CD4-positive, alpha-beta memory T cell (primary cell): ENCODE measurements at regions not wholly inside any gene's neighbourhood (a gene's known extent, or its start where the extent isn't known, plus 50 kb on each side); places are given as distances from the start of the nearest gene placed in this dataset. TPM values are rescaled to one million over a fixed set of nuclear protein-coding genes. Genes with fewer than 3 reads are reported as not detected.

Source experiments
- CTCF ChIA-PET: fragments of 350-600 bp; sonication (Branson Sonifier 250); formaldehyde crosslinking; loops from one replicate; lab custom pipeline; 2021; ENCODE audit warnings: inconsistent platforms; ENCODE audit not compliant: partially characterized antibody; lab: Charles Lee
- POLR2A ChIA-PET: fragments of 350-600 bp; sonication (Branson Sonifier 250); formaldehyde crosslinking; loops from one replicate; lab custom pipeline; 2021; ENCODE audit not compliant: partially characterized antibody; lab: Charles Lee
- DNase-seq, 5 donors: peaks; one replicate each; pipeline versions ENCODE4 v3.0.0 to v3.0.0-alpha.2; 2020 to 2022; ENCODE audit warnings: mixed read lengths in 1 of 5
- H3K27ac ChIP-seq: one replicate; pipeline ENCODE4 v1.7.0; 2013; ENCODE audit warnings: low read depth, low read length
- H3K27me3 ChIP-seq: 2 replicates; pipeline ENCODE4 v1.7.0; 2013; ENCODE audit warnings: mild to moderate bottlenecking, low read length, moderate library complexity; ENCODE audit not compliant: insufficient read depth
- H3K36me3 ChIP-seq: 2 replicates; pipeline ENCODE4 v1.7.0; 2013; ENCODE audit warnings: mild to moderate bottlenecking, low read length, moderate library complexity; ENCODE audit not compliant: insufficient read depth
- H3K4me1 ChIP-seq: 2 replicates; pipeline ENCODE4 v1.7.0; 2013; ENCODE audit warnings: mild to moderate bottlenecking, low read length, moderate library complexity; ENCODE audit not compliant: insufficient read depth
- H3K4me3 ChIP-seq, 2 donors: one replicate each; pipeline ENCODE4 v1.7.0; 2013; ENCODE audit warnings: low read length in 2 of 2, mild to moderate bottlenecking in 1 of 2
- H3K9me3 ChIP-seq, 2 donors: one replicate each; pipeline ENCODE4 v1.7.0; 2013; ENCODE audit warnings: low read length in 2 of 2, control low read depth in 1 of 2; ENCODE audit not compliant: control insufficient read depth in 1 of 2
- H3K27ac Mint-ChIP-seq, 7 donors: one replicate each; pipeline ENCODE4 v1.8.0; 2020 to 2021; ENCODE audit warnings: mixed read lengths in 7 of 7, mild to moderate bottlenecking in 6 of 7, inconsistent platforms in 3 of 7, moderate library complexity in 3 of 7
- H3K27me3 Mint-ChIP-seq, 2 donors: one replicate each; pipeline ENCODE4 v1.8.0; 2020 to 2021; ENCODE audit warnings: mixed read lengths in 2 of 2
- H3K36me3 Mint-ChIP-seq, 2 donors: one replicate each; pipeline ENCODE4 v1.8.0; 2020 to 2021; ENCODE audit warnings: mixed read lengths in 2 of 2, inconsistent platforms in 1 of 2, mild to moderate bottlenecking in 1 of 2
- H3K4me1 Mint-ChIP-seq, 4 donors: one replicate each; pipeline ENCODE4 v1.8.0; 2020 to 2021; ENCODE audit warnings: mixed read lengths in 4 of 4, mild to moderate bottlenecking in 1 of 4
- H3K4me3 Mint-ChIP-seq, 8 donors: one replicate each; pipeline ENCODE4 v1.8.0; 2020 to 2021; ENCODE audit warnings: mixed read lengths in 8 of 8, mild to moderate bottlenecking in 7 of 8, moderate library complexity in 6 of 8, inconsistent platforms in 3 of 8
- H3K9me3 Mint-ChIP-seq, 8 donors: one replicate each; pipeline ENCODE4 v1.8.0; 2020 to 2021; ENCODE audit warnings: mixed read lengths in 8 of 8, mild to moderate bottlenecking in 5 of 8, inconsistent platforms in 3 of 8, moderate library complexity in 1 of 8
- intact Hi-C: fragments of 100-400 bp; cut with micrococcal nuclease; formaldehyde crosslinking; loops from one replicate; pipeline ENCODE4 v1.15.1; 2023
- microRNA-seq: library from miRNA; unstranded; fragments of <30 nt; microRNA quantifications from one replicate; pipeline ENCODE4 v1.2.0, GENCODE V29; 2021; ENCODE audit warnings: borderline replicate concordance, borderline number of aligned reads, borderline microRNAs expressed, mixed read lengths

DNA sequence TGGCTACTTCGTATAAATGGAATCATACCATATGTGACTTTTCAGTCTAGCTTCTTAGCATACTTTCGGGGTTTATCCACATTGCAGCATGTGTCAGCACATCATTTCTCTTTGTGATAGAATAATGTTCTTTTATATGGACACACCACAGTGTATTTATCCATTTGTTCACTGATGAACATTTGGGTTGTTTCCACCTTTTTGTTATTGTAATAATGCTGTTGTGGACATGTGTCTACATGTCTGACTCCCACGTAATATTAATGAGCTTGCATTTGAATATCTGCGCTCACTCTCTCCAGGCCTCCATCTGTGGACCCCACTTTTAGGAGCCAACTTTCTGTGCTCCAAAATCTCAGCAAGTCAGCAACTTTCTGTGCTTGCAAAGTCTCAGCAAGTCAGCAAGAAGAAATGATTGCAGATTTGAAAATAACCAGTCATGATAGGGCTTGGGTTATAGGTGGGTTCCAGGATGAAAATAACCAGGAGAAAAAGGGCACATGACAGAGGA is 53.9 kb upstream of the GALNT18 start:
- Mint-ChIP-seq H3K27me3 (peaks cover 4 to 11% of the 10 kb centered on the region in 2 donors), H3K9me3 (peaks cover 0 to 2% (median 0%) of the 10 kb centered on the region in 8 donors), H3K4me3 (no peak overlapping the region), H3K4me1 (no peaks in the 10 kb centered on the region), H3K36me3 (no peaks in the 10 kb centered on the region), H3K27ac (no peak overlapping the region)
- Histone ChIP-seq H3K27me3 (no peaks in the 10 kb centered on the region), H3K4me1 (no peaks in the 10 kb centered on the region), H3K27ac (no peak overlapping the region), H3K9me3 (no peaks in the 10 kb centered on the region), H3K4me3 (no peak overlapping the region), H3K36me3 (no peaks in the 10 kb centered on the region)
- no peak for DNase-seq
- CTCF ChIA-PET, result interaction anchor here (1.1 kb wide), 1 partner anchor 11 kb away, joined by 3 read pairs; no protein-coding TSS in a partner anchor
- intact Hi-C loops, result no loop called here
- POLR2A ChIA-PET, result no interaction called here

DNA sequence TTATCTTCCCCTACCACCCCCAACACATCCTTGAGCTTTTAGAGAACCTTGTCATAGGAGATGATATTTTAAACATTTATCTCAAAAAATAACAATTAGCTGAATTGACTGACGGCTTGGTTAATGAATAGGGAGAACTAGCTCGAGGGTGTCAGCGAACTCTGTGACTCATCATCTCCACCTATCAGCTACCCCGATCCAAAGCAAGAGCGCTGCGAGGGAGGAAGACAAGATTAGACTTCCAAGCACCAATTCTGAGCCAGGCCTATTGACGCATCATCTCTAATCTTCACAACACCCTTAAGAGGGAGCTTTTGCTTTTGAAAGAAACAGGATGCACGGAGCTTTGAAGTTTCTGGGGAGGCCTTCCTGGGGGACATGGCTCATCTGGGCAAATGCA is 51.0 kb upstream of the GALNT18 start:
- CTCF ChIA-PET, result no interaction called here
- Mint-ChIP-seq H3K9me3 (peaks cover 0 to 2% (median 0%) of the 10 kb centered on the region in 8 donors), H3K36me3 (no peaks in the 10 kb centered on the region), H3K4me1 (no peaks in the 10 kb centered on the region), H3K27me3 (peaks cover 0 to 15% of the 10 kb centered on the region in 2 donors), H3K4me3 (no peak overlapping the region), H3K27ac (no peak overlapping the region)
- Histone ChIP-seq H3K36me3 (no peaks in the 10 kb centered on the region), H3K4me1 (no peaks in the 10 kb centered on the region), H3K9me3 (no peaks in the 10 kb centered on the region), H3K4me3 (no peak overlapping the region), H3K27me3 (no peaks in the 10 kb centered on the region), H3K27ac (no peak overlapping the region)
- intact Hi-C loops, result no loop called here
- POLR2A ChIA-PET, result no interaction called here
- DNase-seq, result no peak

DNA sequence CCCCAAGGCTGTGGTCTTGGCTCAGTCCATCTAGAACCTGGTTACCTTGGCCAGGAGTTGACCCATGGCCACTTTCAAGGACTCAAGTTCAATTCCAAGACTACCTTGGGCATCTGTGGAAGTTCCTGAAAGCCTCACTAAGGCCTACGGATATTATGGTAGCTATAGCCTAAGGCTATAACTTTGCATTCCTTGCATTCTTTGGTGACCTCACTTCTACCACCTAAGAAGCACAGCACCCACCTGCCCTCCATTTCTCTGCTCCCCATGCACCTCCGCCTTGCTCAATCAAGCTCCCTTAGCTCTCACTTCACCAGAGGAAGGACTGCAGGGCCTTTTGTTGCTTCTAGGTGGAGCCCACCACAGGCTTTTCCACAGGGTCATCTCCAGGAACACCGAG is 50.3 kb upstream of the GALNT18 start:
- DNase-seq, result no peak
- H3K27me3 ChIP-seq, result no peaks in the 10 kb centered on the region
- H3K4me1 Mint-ChIP-seq, result no peaks in the 10 kb centered on the region
- no peak overlapping the region for H3K4me3 Mint-ChIP-seq
- H3K27ac Mint-ChIP-seq, result no peak overlapping the region
- intact Hi-C loops, result no loop called here
- H3K27ac ChIP-seq, result no peak overlapping the region
- no peaks in the 10 kb centered on the region for H3K4me1 ChIP-seq
- H3K36me3 ChIP-seq, result no peaks in the 10 kb centered on the region
- peaks cover 0 to 5% (median 0%) of the 10 kb centered on the region in 8 donors for H3K9me3 Mint-ChIP-seq
- ChIA-PET POLR2A (no interaction called here), CTCF (no interaction called here)
- no peaks in the 10 kb centered on the region for H3K36me3 Mint-ChIP-seq
- H3K27me3 Mint-ChIP-seq, result peaks cover 5 to 20% of the 10 kb centered on the region in 2 donors
- no peaks in the 10 kb centered on the region for H3K9me3 ChIP-seq
- H3K4me3 ChIP-seq, result no peak overlapping the region

Small RNA genes lying in the stretch of these regions (microRNA-seq; reads per million reads assigned to microRNA genes)
- gene MIR8070, result not detected
